Mesendoderm (in vitro differentiated cells): ENCODE measurements at regions not wholly inside any gene's neighbourhood (a gene's known extent, or its start where the extent isn't known, plus 50 kb on each side); places are given as distances from the start of the nearest gene placed in this dataset.

ENCODE experiments used
- DNase-seq: peaks from one replicate; pipeline ENCODE4 v3.0.0; 2013
- H2AK5ac ChIP-seq: 2 replicates; pipeline ENCODE4 v1.6.1; 2013; ENCODE audit warnings: low read length, inconsistent platforms
- H2BK120ac ChIP-seq: 2 replicates; pipeline ENCODE4 v1.6.1; 2013; ENCODE audit warnings: low read depth, mild to moderate bottlenecking, low read length, moderate library complexity, mixed read lengths
- H2BK15ac ChIP-seq: replicated peaks from 2 replicates; pipeline ENCODE4 v1.6.1; 2013; ENCODE audit warnings: low read depth, mild to moderate bottlenecking, moderate library complexity
- H2BK5ac ChIP-seq: 2 replicates; pipeline ENCODE4 v1.6.1; 2013; ENCODE audit warnings: low read length, inconsistent platforms
- H3K18ac ChIP-seq: 2 replicates; pipeline ENCODE4 v1.6.1; 2013; ENCODE audit warnings: mild to moderate bottlenecking, low read length, mixed read lengths
- H3K23ac ChIP-seq: one replicate; pipeline ENCODE4 v1.6.1; 2013; ENCODE audit warnings: low read length
- H3K27ac ChIP-seq: 2 replicates; pipeline ENCODE4 v1.5.1; 2013; ENCODE audit warnings: low read depth, mild to moderate bottlenecking, inconsistent platforms, low read length, moderate library complexity
- H3K27me3 ChIP-seq: 2 replicates; pipeline ENCODE4 v1.6.1; 2013; ENCODE audit warnings: low read length, control low read depth, mild to moderate bottlenecking, inconsistent platforms; ENCODE audit not compliant: insufficient read depth, poor library complexity
- H3K36me3 ChIP-seq: 2 replicates; pipeline ENCODE4 v1.6.1; 2013; ENCODE audit warnings: low read length, inconsistent platforms; ENCODE audit not compliant: control insufficient read depth, insufficient read depth
- H3K4ac ChIP-seq: one replicate; pipeline ENCODE4 v1.6.1; 2013; ENCODE audit warnings: low read depth, mild to moderate bottlenecking, low read length, moderate library complexity
- H3K4me1 ChIP-seq: 2 replicates; pipeline ENCODE4 v1.6.1; 2013; ENCODE audit warnings: low read depth, low read length, inconsistent platforms; ENCODE audit not compliant: control insufficient read depth
- H3K4me2 ChIP-seq: 2 replicates; pipeline ENCODE4 v1.6.1; 2013; ENCODE audit warnings: low read length
- H3K4me3 ChIP-seq: 2 replicates; pipeline ENCODE4 v1.5.1; 2013; ENCODE audit warnings: mild to moderate bottlenecking, low read length
- H3K56ac ChIP-seq: one replicate; pipeline ENCODE4 v1.6.1; 2013; ENCODE audit warnings: low read length
- H3K79me1 ChIP-seq: 2 replicates; pipeline ENCODE4 v1.6.1; 2013; ENCODE audit warnings: low read length, inconsistent platforms
- H3K79me2 ChIP-seq: 2 replicates; pipeline ENCODE4 v1.6.1; 2013; ENCODE audit warnings: mild to moderate bottlenecking, low read length; ENCODE audit not compliant: control insufficient read depth, insufficient read depth
- H3K9ac ChIP-seq: 2 replicates; pipeline ENCODE4 v1.6.1; 2013; ENCODE audit warnings: low read length, inconsistent platforms
- H4K5ac ChIP-seq: one replicate; pipeline ENCODE4 v1.6.1; 2013; ENCODE audit warnings: low read length
- H4K8ac ChIP-seq: one replicate; pipeline ENCODE4 v1.6.1; 2013; ENCODE audit warnings: low read depth, mild to moderate bottlenecking, control low read depth, low read length, moderate library complexity
- WGBS: extraction: QIAGEN DNeasy Blood & Tissue Kit; methylation state at CpG from one replicate; pipeline ENCODE4 v1.1.7; 2013; ENCODE audit warnings: low lambda C conversion rate, missing lambda C conversion rate; ENCODE audit not compliant: insufficient coverage; ENCODE audit errors: extremely low coverage; 5-methylcytosine and 5-hydroxymethylcytosine counted together

- Histone ChIP-seq H3K79me2 (no peaks in the 10 kb centered on the region), H3K36me3 (no peaks in the 10 kb centered on the region), H2AK5ac (no peak overlapping the region), H3K4me1 (no peaks in the 10 kb centered on the region), H3K9ac (no peak overlapping the region), H3K27me3 (no peaks in the 10 kb centered on the region), H3K27ac (no peak overlapping the region), H3K4ac (no peak overlapping the region), H3K4me3 (no peak overlapping the region), H3K23ac (no peak overlapping the region), H2BK5ac (no peak overlapping the region), H4K5ac (no peak overlapping the region), H3K18ac (no peak overlapping the region), H4K8ac (no peak overlapping the region), H3K79me1 (no peaks in the 10 kb centered on the region), H3K56ac (no peak overlapping the region), H3K4me2 (no peak overlapping the region), H2BK15ac (no peak overlapping the region), H2BK120ac (no peak overlapping the region)
- no CpG with 5 or more reads among the region's 6 CpGs for WGBS
- DNase-seq = no peak
Measured at GRCh38 chr9:96117398-96118080, 184.4 kb downstream of the HSD17B3 start.

- no peaks in the 10 kb centered on the region for H3K36me3 ChIP-seq
- no peaks in the 10 kb centered on the region for H3K79me2 ChIP-seq
- no CpG with 5 or more reads among the region's 5 CpGs for WGBS
- H2BK5ac ChIP-seq = no peak overlapping the region
- no peak for DNase-seq
- no peak overlapping the region for H2BK120ac ChIP-seq
- no peak overlapping the region for H3K27ac ChIP-seq
- no peak overlapping the region for H4K5ac ChIP-seq
- no peaks in the 10 kb centered on the region for H3K4me1 ChIP-seq
- H3K9ac ChIP-seq = no peak overlapping the region
- H3K4me3 ChIP-seq = no peak overlapping the region
- H4K8ac ChIP-seq = no peak overlapping the region
- no peak overlapping the region for H2BK15ac ChIP-seq
- H3K23ac ChIP-seq = no peak overlapping the region
- H3K79me1 ChIP-seq = no peaks in the 10 kb centered on the region
- H2AK5ac ChIP-seq = no peak overlapping the region
- no peak overlapping the region for H3K56ac ChIP-seq
- no peak overlapping the region for H3K4me2 ChIP-seq
- H3K4ac ChIP-seq = no peak overlapping the region
- no peaks in the 10 kb centered on the region for H3K27me3 ChIP-seq
- no peak overlapping the region for H3K18ac ChIP-seq
Measured at GRCh38 chr9:96116275-96117064, 185.5 kb downstream of the HSD17B3 start.

DNA sequence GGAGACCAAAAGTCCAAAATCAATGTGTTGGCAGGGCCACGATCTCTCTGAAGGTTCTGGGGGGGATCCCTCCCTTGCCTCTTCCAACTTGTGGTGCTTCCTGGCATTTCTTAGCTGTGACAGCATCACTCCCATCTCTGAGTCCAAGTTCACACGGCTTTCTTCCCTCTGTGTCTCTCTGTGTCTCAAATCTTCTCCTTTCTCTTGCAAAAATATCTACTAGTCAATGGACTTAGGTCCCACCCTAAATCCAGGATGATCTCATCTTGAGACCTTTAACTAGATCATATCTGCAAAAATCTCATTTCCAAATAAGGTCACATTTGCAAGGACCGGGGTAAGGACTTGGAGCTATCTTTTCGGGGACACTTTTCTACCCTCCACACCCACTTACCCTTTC is 186.1 kb downstream of the HSD17B3 start:
- H3K27ac ChIP-seq = no peak overlapping the region
- no peaks in the 10 kb centered on the region for H3K36me3 ChIP-seq
- H2BK15ac ChIP-seq = no peak overlapping the region
- no peak overlapping the region for H4K5ac ChIP-seq
- H3K18ac ChIP-seq = no peak overlapping the region
- H3K23ac ChIP-seq = no peak overlapping the region
- H3K4me3 ChIP-seq = no peak overlapping the region
- no peaks in the 10 kb centered on the region for H3K27me3 ChIP-seq
- no peak overlapping the region for H2BK120ac ChIP-seq
- no CpG with 5 or more reads among the region's 4 CpGs for WGBS
- H3K79me1 ChIP-seq = no peaks in the 10 kb centered on the region
- H4K8ac ChIP-seq = no peak overlapping the region
- no peak overlapping the region for H2BK5ac ChIP-seq
- no peaks in the 10 kb centered on the region for H3K4me1 ChIP-seq
- H3K9ac ChIP-seq = no peak overlapping the region
- H2AK5ac ChIP-seq = no peak overlapping the region
- no peak overlapping the region for H3K4ac ChIP-seq
- DNase-seq = no peak
- no peak overlapping the region for H3K56ac ChIP-seq
- no peak overlapping the region for H3K4me2 ChIP-seq
- H3K79me2 ChIP-seq = no peaks in the 10 kb centered on the region

DNA sequence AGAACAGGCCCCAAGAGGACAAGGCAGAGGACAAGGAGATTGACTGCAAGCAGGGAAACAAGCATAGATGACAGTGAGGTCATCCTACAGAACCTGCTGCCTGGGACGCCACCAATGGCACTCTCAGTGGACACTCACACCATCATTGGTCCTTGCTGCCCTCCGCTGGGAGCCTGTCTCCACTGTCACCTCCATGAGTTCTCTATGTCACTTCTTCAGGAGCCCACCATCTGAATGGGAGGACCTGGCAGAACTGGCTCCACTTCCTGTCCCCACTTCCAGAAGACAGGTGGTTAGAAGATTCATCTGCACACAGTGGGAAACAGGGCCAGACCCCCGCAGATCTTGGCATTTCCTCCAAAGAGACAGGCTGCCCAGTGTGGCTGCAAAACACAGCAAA is 188.9 kb downstream of the HSD17B3 start:
- Histone ChIP-seq H3K27me3 (no peaks in the 10 kb centered on the region), H3K79me1 (no peaks in the 10 kb centered on the region), H3K18ac (no peak overlapping the region), H3K4me2 (no peak overlapping the region), H4K8ac (no peak overlapping the region), H2BK5ac (no peak overlapping the region), H2BK120ac (no peak overlapping the region), H3K4ac (no peak overlapping the region), H3K36me3 (no peaks in the 10 kb centered on the region), H3K56ac (no peak overlapping the region), H2AK5ac (no peak overlapping the region), H3K9ac (no peak overlapping the region), H4K5ac (no peak overlapping the region), H3K79me2 (no peaks in the 10 kb centered on the region), H3K23ac (no peak overlapping the region), H3K4me1 (no peaks in the 10 kb centered on the region), H2BK15ac (no peak overlapping the region), H3K27ac (no peak overlapping the region), H3K4me3 (no peak overlapping the region)
- no CpG with 5 or more reads among the region's 3 CpGs for WGBS
- DNase-seq = peak; percentile 67

GRCh38 chr9:96109680-96110351 is 192.2 kb downstream of the HSD17B3 start:
- no peak overlapping the region for H3K56ac ChIP-seq
- no peak for DNase-seq
- H3K18ac ChIP-seq = no peak overlapping the region
- H2BK5ac ChIP-seq = no peak overlapping the region
- H3K4me1 ChIP-seq = no peaks in the 10 kb centered on the region
- no peak overlapping the region for H4K5ac ChIP-seq
- no peaks in the 10 kb centered on the region for H3K27me3 ChIP-seq
- no peaks in the 10 kb centered on the region for H3K79me2 ChIP-seq
- H3K4me2 ChIP-seq = no peak overlapping the region
- no CpG with 5 or more reads among the region's 6 CpGs for WGBS
- H2BK15ac ChIP-seq = no peak overlapping the region
- no peak overlapping the region for H3K4me3 ChIP-seq
- H2BK120ac ChIP-seq = no peak overlapping the region
- H3K27ac ChIP-seq = no peak overlapping the region
- no peak overlapping the region for H3K4ac ChIP-seq
- no peak overlapping the region for H2AK5ac ChIP-seq
- H3K79me1 ChIP-seq = no peaks in the 10 kb centered on the region
- no peak overlapping the region for H3K9ac ChIP-seq
- H3K36me3 ChIP-seq = no peaks in the 10 kb centered on the region
- no peak overlapping the region for H3K23ac ChIP-seq
- H4K8ac ChIP-seq = no peak overlapping the region
